Fibroblast of lung (primary cell): ENCODE measurements at regions not wholly inside any gene's neighbourhood (a gene's known extent, or its start where the extent isn't known, plus 50 kb on each side); places are given as distances from the start of the nearest gene placed in this dataset.

Source experiments
- DNase-seq, 2 donors: peaks; one replicate each; pipeline versions ENCODE4 v3.0.0 to v3.0.0-alpha.2; 2010; ENCODE audit warnings: low read depth in 2 of 2
- H2AFZ ChIP-seq: 2 replicates; pipeline ENCODE4 v1.5.1; 2012; ENCODE audit warnings: low read length, control low read depth, inconsistent platforms
- H3K27ac ChIP-seq: 2 replicates; pipeline ENCODE4 v1.5.1; 2011; ENCODE audit warnings: low read length, control low read depth; ENCODE audit not compliant: insufficient read depth
- H3K27me3 ChIP-seq: 2 replicates; pipeline ENCODE4 v1.5.1; 2011; ENCODE audit warnings: mild to moderate bottlenecking, low read length; ENCODE audit not compliant: control insufficient read depth, insufficient read depth
- H3K36me3 ChIP-seq: 2 replicates; pipeline ENCODE4 v1.5.1; 2011; ENCODE audit warnings: low read length; ENCODE audit not compliant: control insufficient read depth, insufficient read depth
- H3K4me1 ChIP-seq: 2 replicates; pipeline ENCODE4 v1.5.1; 2011; ENCODE audit warnings: low read length; ENCODE audit not compliant: control insufficient read depth, insufficient read depth; ENCODE audit errors: extremely low read depth
- H3K4me2 ChIP-seq: 2 replicates; pipeline ENCODE4 v1.5.1; 2011; ENCODE audit warnings: low read length, control low read depth; ENCODE audit not compliant: insufficient read depth; ENCODE audit errors: extremely low read depth
- H3K4me3 ChIP-seq, 4 experiments: fragments of 200-600 bp in 1 of 4; sonication (generic) in 1 of 4; replicated peaks in 1 of 4; 2 replicates each; pipeline ENCODE4 v1.5.1; 2011 to 2016; ENCODE audit warnings: low read length in 4 of 4, low read depth in 3 of 4, mild to moderate bottlenecking in 3 of 4, control low read depth in 2 of 4, inconsistent platforms in 1 of 4, mixed read lengths in 1 of 4; ENCODE audit not compliant: insufficient read depth in 1 of 4; ENCODE audit errors: control extremely low read depth in 1 of 4
- H3K79me2 ChIP-seq: 2 replicates; pipeline ENCODE4 v1.5.1; 2012; ENCODE audit warnings: mild to moderate bottlenecking, low read length, inconsistent platforms; ENCODE audit not compliant: control insufficient read depth, insufficient read depth
- H3K9ac ChIP-seq: 2 replicates; pipeline ENCODE4 v1.5.1; 2011; ENCODE audit warnings: mild to moderate bottlenecking, low read length, control low read depth; ENCODE audit not compliant: insufficient read depth
- H3K9me3 ChIP-seq: 2 replicates; pipeline ENCODE4 v1.5.1; 2012; ENCODE audit warnings: low read depth, low read length; ENCODE audit not compliant: control insufficient read depth, insufficient read depth
- H4K20me1 ChIP-seq: 2 replicates; pipeline ENCODE4 v1.5.1; 2011; ENCODE audit warnings: low read length; ENCODE audit not compliant: control insufficient read depth, insufficient read depth; ENCODE audit errors: extremely low read depth
- EZH2 ChIP-seq: IDR thresholded peaks from 2 replicates; pipeline ENCODE4 v1.5.1; 2012; ENCODE audit warnings: low read length, control low read depth, mild to moderate bottlenecking; ENCODE audit errors: missing control alignments
- TF ChIP-seq, protein P1 (sequence below), 2 donors: IDR thresholded peaks in 1 of 2; conservative IDR thresholded peaks in 1 of 2; 1 replicate in 1 of 2; 2 replicates in 1 of 2; pipeline ENCODE4 v1.5.1; 2011 to 2012; ENCODE audit warnings: low read length in 2 of 2, control low read depth in 1 of 2, inconsistent platforms in 1 of 2, low read depth in 1 of 2, mild to moderate bottlenecking in 1 of 2

- H3K4me2 ChIP-seq = no peak overlapping the region
Measured at GRCh38 chr13:100838387-100838786, 163.8 kb upstream of the TMTC4 start.

GRCh38 chr13:100837631-100838030 is 163.0 kb upstream of the TMTC4 start:
- Histone ChIP-seq H4K20me1 (no peaks in the 10 kb centered on the region), H2AFZ (no peak overlapping the region), H3K27me3 (no peaks in the 10 kb centered on the region), H3K79me2 (no peaks in the 10 kb centered on the region), H3K4me3 (no peak overlapping the region), H3K4me2 (no peak overlapping the region), H3K9ac (no peak overlapping the region), H3K4me1 (no peaks in the 10 kb centered on the region), H3K27ac (no peak overlapping the region), H3K36me3 (no peaks in the 10 kb centered on the region), H3K9me3 (no peaks in the 10 kb centered on the region)
- no peak for TF ChIP-seq EZH2
- TF ChIP-seq, protein P1, sequence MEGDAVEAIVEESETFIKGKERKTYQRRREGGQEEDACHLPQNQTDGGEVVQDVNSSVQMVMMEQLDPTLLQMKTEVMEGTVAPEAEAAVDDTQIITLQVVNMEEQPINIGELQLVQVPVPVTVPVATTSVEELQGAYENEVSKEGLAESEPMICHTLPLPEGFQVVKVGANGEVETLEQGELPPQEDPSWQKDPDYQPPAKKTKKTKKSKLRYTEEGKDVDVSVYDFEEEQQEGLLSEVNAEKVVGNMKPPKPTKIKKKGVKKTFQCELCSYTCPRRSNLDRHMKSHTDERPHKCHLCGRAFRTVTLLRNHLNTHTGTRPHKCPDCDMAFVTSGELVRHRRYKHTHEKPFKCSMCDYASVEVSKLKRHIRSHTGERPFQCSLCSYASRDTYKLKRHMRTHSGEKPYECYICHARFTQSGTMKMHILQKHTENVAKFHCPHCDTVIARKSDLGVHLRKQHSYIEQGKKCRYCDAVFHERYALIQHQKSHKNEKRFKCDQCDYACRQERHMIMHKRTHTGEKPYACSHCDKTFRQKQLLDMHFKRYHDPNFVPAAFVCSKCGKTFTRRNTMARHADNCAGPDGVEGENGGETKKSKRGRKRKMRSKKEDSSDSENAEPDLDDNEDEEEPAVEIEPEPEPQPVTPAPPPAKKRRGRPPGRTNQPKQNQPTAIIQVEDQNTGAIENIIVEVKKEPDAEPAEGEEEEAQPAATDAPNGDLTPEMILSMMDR (conservative IDR thresholded peaks at IDR 0.05 in 1 of 2, IDR thresholded peaks at IDR 0.05 in 1 of 2; ENCODE audit: low read depth in 1 of 2, low read length in 2 of 2) = no peak
- no peak for DNase-seq

More at GRCh38 chr13:100838387-100838786, 163.8 kb upstream of the TMTC4 start:
- H3K4me3 ChIP-seq = no peak overlapping the region
- H3K27ac ChIP-seq = no peak overlapping the region
- H3K9me3 ChIP-seq = no peaks in the 10 kb centered on the region
- no peak for DNase-seq
- no peak overlapping the region for H2AFZ ChIP-seq
- H3K27me3 ChIP-seq = no peaks in the 10 kb centered on the region
- no peaks in the 10 kb centered on the region for H4K20me1 ChIP-seq
- no peak overlapping the region for H3K9ac ChIP-seq
- no peaks in the 10 kb centered on the region for H3K36me3 ChIP-seq
- TF ChIP-seq EZH2 = no peak
- TF ChIP-seq, protein P1 (conservative IDR thresholded peaks at IDR 0.05 in 1 of 2, IDR thresholded peaks at IDR 0.05 in 1 of 2; ENCODE audit: low read depth in 1 of 2, low read length in 2 of 2) = no peak
- no peaks in the 10 kb centered on the region for H3K79me2 ChIP-seq
- no peaks in the 10 kb centered on the region for H3K4me1 ChIP-seq

DNA sequence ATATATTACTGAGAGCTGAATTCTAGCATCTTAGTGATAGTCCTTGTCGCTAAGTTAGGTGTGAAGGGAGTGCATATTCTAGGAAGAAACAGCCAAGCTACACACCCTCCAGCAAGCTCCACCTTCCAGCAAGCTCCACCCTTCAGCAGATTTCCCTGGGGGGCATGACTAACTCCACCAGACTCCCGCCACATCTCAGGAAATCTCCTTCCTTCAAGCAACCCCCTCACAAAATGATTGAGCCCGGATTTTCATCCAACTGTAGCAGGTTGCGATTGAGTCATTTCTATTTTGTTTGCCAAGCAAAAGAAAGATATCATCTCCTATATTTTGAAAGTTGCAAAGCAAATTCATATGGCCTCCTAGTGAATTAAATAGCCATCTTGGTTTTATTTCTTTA is 162.1 kb upstream of the TMTC4 start:
- no peak overlapping the region for H3K27ac ChIP-seq
- no peaks in the 10 kb centered on the region for H3K9me3 ChIP-seq
- H2AFZ ChIP-seq = no peak overlapping the region
- no peak overlapping the region for H3K9ac ChIP-seq
- H3K4me3 ChIP-seq = no peak overlapping the region
- no peak overlapping the region for H3K4me2 ChIP-seq
- TF ChIP-seq EZH2 = no peak
- TF ChIP-seq, protein P1 (conservative IDR thresholded peaks at IDR 0.05 in 1 of 2, IDR thresholded peaks at IDR 0.05 in 1 of 2; ENCODE audit: low read depth in 1 of 2, low read length in 2 of 2) = no peak
- H4K20me1 ChIP-seq = no peaks in the 10 kb centered on the region
- H3K27me3 ChIP-seq = no peaks in the 10 kb centered on the region
- H3K79me2 ChIP-seq = no peaks in the 10 kb centered on the region
- H3K4me1 ChIP-seq = no peaks in the 10 kb centered on the region
- peak in 1 of 2 donors; percentile 45 for DNase-seq
- no peaks in the 10 kb centered on the region for H3K36me3 ChIP-seq
